DOHH2 (cell line): ENCODE measurements at regions not wholly inside any gene's neighbourhood (a gene's known extent, or its start where the extent isn't known, plus 50 kb on each side); places are given as distances from the start of the nearest gene placed in this dataset.

Experiments used
- H3F3A ChIP-seq: fragments of 200-600 bp; sonication (generic), shearing (Covaris generic); 2 replicates; pipeline ENCODE4 v1.6.0; 2016; ENCODE audit warnings: antibody characterized with exemption, mild to moderate bottlenecking; ENCODE audit not compliant: control insufficient read depth, insufficient read depth
- H3K27ac ChIP-seq: fragments of 200-600 bp; sonication (generic); 2 replicates; pipeline ENCODE4 v1.5.1; 2014; ENCODE audit warnings: low read depth, mild to moderate bottlenecking, low read length, moderate library complexity
- H3K27me3 ChIP-seq: fragments of 200-600 bp; sonication (generic); 2 replicates; pipeline ENCODE4 v1.6.1; 2014; ENCODE audit warnings: mild to moderate bottlenecking, low read length, mixed read lengths; ENCODE audit not compliant: control insufficient read depth
- H3K36me3 ChIP-seq: fragments of 200-600 bp; sonication (generic); 2 replicates; pipeline ENCODE4 v1.6.1; 2014; ENCODE audit warnings: mild to moderate bottlenecking, low read length, moderate library complexity, mixed read lengths; ENCODE audit not compliant: control insufficient read depth
- H3K4me1 ChIP-seq: fragments of 200-600 bp; sonication (generic); 2 replicates; pipeline ENCODE4 v1.6.1; 2014; ENCODE audit warnings: mild to moderate bottlenecking, low read length, mixed read lengths; ENCODE audit not compliant: control insufficient read depth
- H3K4me2 ChIP-seq: fragments of 200-600 bp; sonication (generic); 2 replicates; pipeline ENCODE4 v1.6.0; 2014; ENCODE audit warnings: mild to moderate bottlenecking, low read length, moderate library complexity
- H3K4me3 ChIP-seq: fragments of 200-600 bp; sonication (generic); 2 replicates; pipeline ENCODE4 v1.5.1; 2014; ENCODE audit warnings: mild to moderate bottlenecking, low read length, mixed read lengths
- H3K79me2 ChIP-seq: fragments of 200-600 bp; sonication (generic); 2 replicates; pipeline ENCODE4 v1.6.1; 2014; ENCODE audit warnings: mild to moderate bottlenecking, low read length, mixed read lengths; ENCODE audit not compliant: control insufficient read depth
- H3K9me2 ChIP-seq: fragments of 200-600 bp; sonication (generic); replicated peaks from 2 replicates; pipeline ENCODE4 v1.6.1; 2014; ENCODE audit warnings: mild to moderate bottlenecking, low read length, mixed read lengths; ENCODE audit not compliant: control insufficient read depth
- H3K9me3 ChIP-seq: fragments of 200-600 bp; sonication (generic); 2 replicates; pipeline ENCODE4 v1.6.1; 2014; ENCODE audit warnings: antibody characterized with exemption, low read length, mixed read lengths; ENCODE audit not compliant: control insufficient read depth, insufficient read depth
- H4K20me1 ChIP-seq: fragments of 200-600 bp; sonication (generic); 2 replicates; pipeline ENCODE4 v1.6.0; 2014; ENCODE audit warnings: low read depth, mild to moderate bottlenecking, antibody characterized with exemption, low read length, moderate library complexity; ENCODE audit not compliant: control insufficient read depth, insufficient read depth
- EZH2phosphoT487 ChIP-seq: fragments of 200-600 bp; sonication (generic); IDR thresholded peaks from 2 replicates; pipeline ENCODE4 v1.6.1; 2017; ENCODE audit warnings: borderline replicate concordance, mild to moderate bottlenecking, antibody characterized with exemption, low read length, moderate library complexity, mixed read lengths
- TF ChIP-seq, protein P1 (sequence below): fragments of 200-600 bp; sonication (generic); IDR thresholded peaks from one replicate; pipeline ENCODE4 v1.5.1; 2014; ENCODE audit warnings: antibody characterized with exemption, mild to moderate bottlenecking, low read depth, low read length; ENCODE audit not compliant: poor library complexity, severe bottlenecking

- no peaks in the 10 kb centered on the region for H3K9me3 ChIP-seq
- H4K20me1 ChIP-seq, result no peaks in the 10 kb centered on the region
- H3F3A ChIP-seq, result peaks cover 2% of the 10 kb centered on the region; the same call in 1 of the 2 replicates
- H3K36me3 ChIP-seq, result peaks cover 16% of the 10 kb centered on the region
- H3K27ac ChIP-seq, result no peak overlapping the region
- no peaks in the 10 kb centered on the region for H3K9me2 ChIP-seq
- H3K4me2 ChIP-seq, result no peak overlapping the region
- 0 out of 2 replicates have a peak, but pooled peaks cover 4% of the 10 kb centered on the region for H3K79me2 ChIP-seq
- no peaks in the 10 kb centered on the region for H3K27me3 ChIP-seq
- peaks cover 22% of the 10 kb centered on the region for H3K4me1 ChIP-seq
- TF ChIP-seq EZH2phosphoT487, result no peak
- TF ChIP-seq, protein P1, sequence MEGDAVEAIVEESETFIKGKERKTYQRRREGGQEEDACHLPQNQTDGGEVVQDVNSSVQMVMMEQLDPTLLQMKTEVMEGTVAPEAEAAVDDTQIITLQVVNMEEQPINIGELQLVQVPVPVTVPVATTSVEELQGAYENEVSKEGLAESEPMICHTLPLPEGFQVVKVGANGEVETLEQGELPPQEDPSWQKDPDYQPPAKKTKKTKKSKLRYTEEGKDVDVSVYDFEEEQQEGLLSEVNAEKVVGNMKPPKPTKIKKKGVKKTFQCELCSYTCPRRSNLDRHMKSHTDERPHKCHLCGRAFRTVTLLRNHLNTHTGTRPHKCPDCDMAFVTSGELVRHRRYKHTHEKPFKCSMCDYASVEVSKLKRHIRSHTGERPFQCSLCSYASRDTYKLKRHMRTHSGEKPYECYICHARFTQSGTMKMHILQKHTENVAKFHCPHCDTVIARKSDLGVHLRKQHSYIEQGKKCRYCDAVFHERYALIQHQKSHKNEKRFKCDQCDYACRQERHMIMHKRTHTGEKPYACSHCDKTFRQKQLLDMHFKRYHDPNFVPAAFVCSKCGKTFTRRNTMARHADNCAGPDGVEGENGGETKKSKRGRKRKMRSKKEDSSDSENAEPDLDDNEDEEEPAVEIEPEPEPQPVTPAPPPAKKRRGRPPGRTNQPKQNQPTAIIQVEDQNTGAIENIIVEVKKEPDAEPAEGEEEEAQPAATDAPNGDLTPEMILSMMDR, result no peak
- no peak overlapping the region for H3K4me3 ChIP-seq
These were observed 73.3 kb upstream of the PDE4B start for GRCh38 chr1:65719391-65719790.

DNA sequence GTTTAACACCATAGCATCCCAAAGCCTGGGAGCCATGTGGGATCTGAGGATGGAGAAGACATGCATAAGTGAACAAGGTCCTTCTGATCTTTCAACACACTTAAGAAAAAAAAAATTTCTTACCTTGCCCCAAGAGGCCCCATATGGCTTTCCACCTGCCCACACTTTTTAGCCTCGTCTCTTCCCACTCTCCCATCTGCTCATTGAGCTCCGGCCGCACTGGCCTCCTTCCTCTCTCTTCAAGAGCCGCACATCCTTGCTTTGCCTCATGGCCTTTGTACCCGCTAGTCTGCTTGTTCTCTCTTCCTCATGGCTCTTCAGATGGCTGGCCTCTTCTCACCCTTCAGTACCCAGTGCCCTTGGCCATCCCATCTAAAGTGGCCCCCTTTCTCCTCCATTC lies 70.2 kb upstream of the PDE4B start:
- Histone ChIP-seq H3K4me2 (no peak overlapping the region; the same call in 1 of the 2 replicates), H3K27me3 (no peaks in the 10 kb centered on the region), H3K36me3 (peaks cover 20% of the 10 kb centered on the region), H4K20me1 (no peaks in the 10 kb centered on the region), H3F3A (peaks cover 2% of the 10 kb centered on the region; the same call in 1 of the 2 replicates), H3K79me2 (0 out of 2 replicates have a peak, but pooled peaks cover 4% of the 10 kb centered on the region), H3K9me2 (no peaks in the 10 kb centered on the region), H3K27ac (no peak overlapping the region), H3K4me1 (peaks cover 22% of the 10 kb centered on the region), H3K9me3 (no peaks in the 10 kb centered on the region), H3K4me3 (no peak overlapping the region)
- TF ChIP-seq, protein P1, result no peak
- no peak for TF ChIP-seq EZH2phosphoT487

- no peaks in the 10 kb centered on the region for H3K27me3 ChIP-seq
- no peaks in the 10 kb centered on the region for H3K9me3 ChIP-seq
- no peak overlapping the region for H3K4me3 ChIP-seq
- no peak overlapping the region for H3K27ac ChIP-seq
- no peak overlapping the region for H3K4me2 ChIP-seq
- H4K20me1 ChIP-seq, result no peaks in the 10 kb centered on the region
- H3K79me2 ChIP-seq, result no peaks in the 10 kb centered on the region
- peaks cover 22% of the 10 kb centered on the region for H3K4me1 ChIP-seq
- TF ChIP-seq, protein P1, result no peak
- no peak for TF ChIP-seq EZH2phosphoT487
- H3K36me3 ChIP-seq, result peaks cover 20% of the 10 kb centered on the region
- H3K9me2 ChIP-seq, result no peaks in the 10 kb centered on the region
- H3F3A ChIP-seq, result peaks cover 2% of the 10 kb centered on the region; the same call in 1 of the 2 replicates
These were observed 68.5 kb upstream of the PDE4B start for GRCh38 chr1:65724151-65724550.

- Histone ChIP-seq H3F3A (peaks cover 2% of the 10 kb centered on the region; the same call in 1 of the 2 replicates), H3K9me2 (no peaks in the 10 kb centered on the region), H4K20me1 (no peaks in the 10 kb centered on the region), H3K27me3 (no peaks in the 10 kb centered on the region), H3K4me3 (no peak overlapping the region), H3K9me3 (no peaks in the 10 kb centered on the region), H3K36me3 (peaks cover 20% of the 10 kb centered on the region), H3K79me2 (no peaks in the 10 kb centered on the region), H3K4me2 (no peak overlapping the region), H3K27ac (no peak overlapping the region), H3K4me1 (peaks cover 21% of the 10 kb centered on the region)
- TF ChIP-seq EZH2phosphoT487, result no peak
- TF ChIP-seq, protein P1, result no peak
These were observed 67.6 kb upstream of the PDE4B start for GRCh38 chr1:65725064-65725463.
